A673 (cell line): ENCODE measurements at regions not wholly inside any gene's neighbourhood (a gene's known extent, or its start where the extent isn't known, plus 50 kb on each side); places are given as distances from the start of the nearest gene placed in this dataset.
"Not testable (repeated sequence)": the region's sequence is repeated elsewhere in the genome, so short reads cannot be mapped to it uniquely, and the experiment has no call there.

ENCODE experiments used
- BruUV-seq: library from RNA; stranded (reverse); fragments of 400-500 nt; replicated peaks from 2 replicates; lab custom pipeline; 2021; lab: Mats Ljungman, UMichigan
- CTCF ChIA-PET: fragments of 300-600 bp; sonication (Branson Sonifier 250); formaldehyde crosslinking; loops from one replicate; lab custom pipeline; 2022; ENCODE audit warnings: antibody characterized with exemption; lab: Charles Lee
- POLR2A ChIA-PET: fragments of 300-600 bp; sonication (Branson Sonifier 250); formaldehyde crosslinking; loops from one replicate; lab custom pipeline; 2022; ENCODE audit warnings: antibody characterized with exemption; ENCODE audit not compliant: low non-redundant PET; lab: Charles Lee
- DNase-seq: peaks from one replicate; pipeline ENCODE4 v3.0.0-alpha.2; 2015; ENCODE audit warnings: low spot score
- H3K27ac ChIP-seq: fragments of 200-600 bp; sonication (generic); 2 replicates; pipeline ENCODE4 v1.5.1; 2016; ENCODE audit warnings: mixed run types, low read depth, mild to moderate bottlenecking, mixed read lengths, antibody characterized with exemption, low read length; ENCODE audit not compliant: poor library complexity, severe bottlenecking
- H3K27me3 ChIP-seq: fragments of 200-600 bp; sonication (generic); replicated peaks from 2 replicates; pipeline ENCODE4 v1.6.1; 2017; ENCODE audit warnings: mixed run types, low read depth, mild to moderate bottlenecking, mixed read lengths, antibody characterized with exemption, low read length; ENCODE audit not compliant: insufficient read depth, poor library complexity
- H3K36me3 ChIP-seq: fragments of 200-600 bp; sonication (generic); 2 replicates; pipeline ENCODE4 v1.6.1; 2016; ENCODE audit warnings: mixed run types, mild to moderate bottlenecking, mixed read lengths, antibody characterized with exemption, low read length; ENCODE audit not compliant: insufficient read depth, poor library complexity, severe bottlenecking
- H3K4me1 ChIP-seq: fragments of 200-600 bp; sonication (generic); 2 replicates; pipeline ENCODE4 v1.6.1; 2017; ENCODE audit warnings: mixed run types, mild to moderate bottlenecking, mixed read lengths, antibody characterized with exemption, low read length; ENCODE audit not compliant: insufficient read depth, poor library complexity, severe bottlenecking
- H3K4me3 ChIP-seq: fragments of 200-600 bp; sonication (generic); 2 replicates; pipeline ENCODE4 v1.5.1; 2016; ENCODE audit warnings: low read depth, mixed run types, mild to moderate bottlenecking, mixed read lengths, low read length; ENCODE audit not compliant: poor library complexity, severe bottlenecking
- H3K9me3 ChIP-seq: fragments of 200-600 bp; sonication (generic); 2 replicates; pipeline ENCODE4 v1.6.1; 2016; ENCODE audit warnings: mixed run types, low read depth, mild to moderate bottlenecking, mixed read lengths, antibody characterized with exemption, low read length; ENCODE audit not compliant: poor library complexity, severe bottlenecking
- intact Hi-C: fragments of 100-400 bp; cut with micrococcal nuclease; formaldehyde crosslinking; loops from one replicate; pipeline ENCODE4 v1.10.0; 2022; ENCODE audit not compliant: unreplicated experiment

GRCh38 chr2:87252046-87252445 is 230.4 kb upstream of the PLGLB1 start:
- intact Hi-C loops, POLR2A ChIA-PET, H3K9me3 ChIP-seq, DNase-seq, CTCF ChIA-PET, H3K27ac ChIP-seq, BruUV-seq, H3K27me3 ChIP-seq, H3K4me3 ChIP-seq, H3K36me3 ChIP-seq, H3K4me1 ChIP-seq: not testable (repeated sequence)

GRCh38 chr2:87254562-87254961 is 232.9 kb upstream of the PLGLB1 start:
- BruUV-seq, H3K36me3 ChIP-seq, DNase-seq, CTCF ChIA-PET, POLR2A ChIA-PET, H3K4me3 ChIP-seq, H3K4me1 ChIP-seq, H3K27me3 ChIP-seq, intact Hi-C loops, H3K9me3 ChIP-seq, H3K27ac ChIP-seq: not testable (repeated sequence)

GRCh38 chr2:87255410-87255809 is 233.8 kb upstream of the PLGLB1 start:
- BruUV-seq, POLR2A ChIA-PET, DNase-seq, intact Hi-C loops, H3K9me3 ChIP-seq, H3K27me3 ChIP-seq, H3K4me1 ChIP-seq, CTCF ChIA-PET, H3K36me3 ChIP-seq, H3K27ac ChIP-seq, H3K4me3 ChIP-seq: not testable (repeated sequence)

GRCh38 chr2:87258887-87259286 is 237.2 kb upstream of the PLGLB1 start:
- POLR2A ChIA-PET, H3K4me1 ChIP-seq, H3K27ac ChIP-seq, H3K9me3 ChIP-seq, BruUV-seq, intact Hi-C loops, H3K36me3 ChIP-seq, DNase-seq, CTCF ChIA-PET, H3K4me3 ChIP-seq, H3K27me3 ChIP-seq: not testable (repeated sequence)

GRCh38 chr2:87262184-87262702 is 240.6 kb upstream of the PLGLB1 start:
- H3K4me3 ChIP-seq, H3K27me3 ChIP-seq, BruUV-seq, POLR2A ChIA-PET, H3K4me1 ChIP-seq, DNase-seq, H3K36me3 ChIP-seq, H3K27ac ChIP-seq, H3K9me3 ChIP-seq, intact Hi-C loops, CTCF ChIA-PET: not testable (repeated sequence)

GRCh38 chr2:87263868-87264518 is 242.3 kb upstream of the PLGLB1 start:
- BruUV-seq, H3K36me3 ChIP-seq, CTCF ChIA-PET, H3K9me3 ChIP-seq, H3K27ac ChIP-seq, H3K4me1 ChIP-seq, DNase-seq, POLR2A ChIA-PET, H3K27me3 ChIP-seq, intact Hi-C loops, H3K4me3 ChIP-seq: not testable (repeated sequence)

GRCh38 chr2:87275192-87275591 is 253.5 kb upstream of the PLGLB1 start:
- H3K27me3 ChIP-seq, DNase-seq, CTCF ChIA-PET, H3K9me3 ChIP-seq, POLR2A ChIA-PET, H3K4me1 ChIP-seq, H3K36me3 ChIP-seq, BruUV-seq, intact Hi-C loops, H3K27ac ChIP-seq, H3K4me3 ChIP-seq: not testable (repeated sequence)
